Muscle of leg (tissue), 3 donors: ENCODE measurements at regions not wholly inside any gene's neighbourhood (a gene's known extent, or its start where the extent isn't known, plus 50 kb on each side); places are given as distances from the start of the nearest gene placed in this dataset.

Source experiments
- DNase-seq: peaks from one replicate; pipeline ENCODE4 v3.0.0; 2013
- H3K27ac ChIP-seq: one replicate; pipeline ENCODE4 v1.5.1; 2013; ENCODE audit warnings: mild to moderate bottlenecking, low read length, control low read depth
- H3K27me3 ChIP-seq: one replicate; pipeline ENCODE4 v1.6.1; 2013; ENCODE audit warnings: low read length; ENCODE audit not compliant: control insufficient read depth, insufficient read depth
- H3K36me3 ChIP-seq: one replicate; pipeline ENCODE4 v1.6.1; 2013; ENCODE audit warnings: low read length; ENCODE audit not compliant: control insufficient read depth, insufficient read depth
- H3K4me1 ChIP-seq: one replicate; pipeline ENCODE4 v1.6.1; 2013; ENCODE audit warnings: low read length; ENCODE audit not compliant: control insufficient read depth, insufficient read depth
- H3K4me3 ChIP-seq: one replicate; pipeline ENCODE4 v1.5.1; 2013; ENCODE audit warnings: low read length, control low read depth
- H3K9me3 ChIP-seq: replicated peaks from 2 replicates; pipeline ENCODE4 v1.6.1; 2013; ENCODE audit warnings: low read depth, low read length; ENCODE audit not compliant: control insufficient read depth
- WGBS: methylation state at CpG from one replicate; pipeline ENCODE4 v1.1.5; 2013; ENCODE audit warnings: missing lambda C conversion rate; ENCODE audit not compliant: insufficient coverage; 5-methylcytosine and 5-hydroxymethylcytosine counted together

GRCh38 chr20:58111310-58112016 is 117.0 kb downstream of the ANKRD60 start:
- Histone ChIP-seq H3K4me1 (peaks cover 44% of the 10 kb centered on the region), H3K4me3 (no peak overlapping the region), H3K9me3 (peaks cover 9% of the 10 kb centered on the region), H3K27me3 (no peaks in the 10 kb centered on the region), H3K36me3 (no peaks in the 10 kb centered on the region), H3K27ac (peak overlapping the region; percentile 83)
- DNase-seq = peak; percentile 29
- WGBS = 73% methylated on average over 12 of the region's 18 CpGs

- no peak for DNase-seq
- peaks cover 9% of the 10 kb centered on the region for H3K9me3 ChIP-seq
- WGBS = 94% methylated on average over 2 of the region's 3 CpGs
- H3K27me3 ChIP-seq = no peaks in the 10 kb centered on the region
- peaks cover 47% of the 10 kb centered on the region for H3K4me1 ChIP-seq
- H3K4me3 ChIP-seq = no peak overlapping the region
- no peak overlapping the region for H3K27ac ChIP-seq
- H3K36me3 ChIP-seq = no peaks in the 10 kb centered on the region
Measured at GRCh38 chr20:58109918-58110635, 118.4 kb downstream of the ANKRD60 start.

- Histone ChIP-seq H3K27ac (no peak overlapping the region), H3K9me3 (peaks cover 9% of the 10 kb centered on the region), H3K4me3 (no peak overlapping the region), H3K27me3 (no peaks in the 10 kb centered on the region), H3K4me1 (peaks cover 43% of the 10 kb centered on the region), H3K36me3 (no peaks in the 10 kb centered on the region)
- DNase-seq = no peak
- no CpG with 5 or more reads among the region's 4 CpGs for WGBS
Measured at GRCh38 chr20:58109126-58109880, 119.2 kb downstream of the ANKRD60 start.

GRCh38 chr20:58107533-58107932 is 120.9 kb downstream of the ANKRD60 start:
- peaks cover 38% of the 10 kb centered on the region for H3K4me1 ChIP-seq
- no peak overlapping the region for H3K4me3 ChIP-seq

GRCh38 chr20:58106143-58106750 is 122.2 kb downstream of the ANKRD60 start:
- Histone ChIP-seq H3K27ac (no peak overlapping the region), H3K9me3 (peaks cover 9% of the 10 kb centered on the region), H3K27me3 (no peaks in the 10 kb centered on the region), H3K4me1 (peaks cover 35% of the 10 kb centered on the region), H3K4me3 (no peak overlapping the region), H3K36me3 (no peaks in the 10 kb centered on the region)
- WGBS = 71% methylated on average over 7 of the region's 9 CpGs
- DNase-seq = no peak

More at GRCh38 chr20:58107533-58107932, 120.9 kb downstream of the ANKRD60 start:
- H3K27me3 ChIP-seq = no peaks in the 10 kb centered on the region
- no peaks in the 10 kb centered on the region for H3K36me3 ChIP-seq
- no peak for DNase-seq
- peaks cover 9% of the 10 kb centered on the region for H3K9me3 ChIP-seq
- 78% methylated on average over 1 of the region's 1 CpG for WGBS
- H3K27ac ChIP-seq = no peak overlapping the region

GRCh38 chr20:58103961-58104360 is 124.5 kb downstream of the ANKRD60 start:
- Histone ChIP-seq H3K9me3 (peaks cover 3% of the 10 kb centered on the region), H3K27ac (no peak overlapping the region), H3K4me1 (peaks cover 43% of the 10 kb centered on the region), H3K4me3 (no peak overlapping the region), H3K27me3 (no peaks in the 10 kb centered on the region), H3K36me3 (no peaks in the 10 kb centered on the region)
- no peak for DNase-seq
- WGBS = 88% methylated on average over 6 of the region's 8 CpGs

- peaks cover 3% of the 10 kb centered on the region for H3K9me3 ChIP-seq
- no peak overlapping the region for H3K4me3 ChIP-seq
- H3K27ac ChIP-seq = no peak overlapping the region
- H3K36me3 ChIP-seq = no peaks in the 10 kb centered on the region
- DNase-seq = no peak
- WGBS = no CpG with 5 or more reads among the region's 6 CpGs
- H3K4me1 ChIP-seq = peaks cover 43% of the 10 kb centered on the region
- H3K27me3 ChIP-seq = no peaks in the 10 kb centered on the region
Measured at GRCh38 chr20:58103517-58103904, 124.9 kb downstream of the ANKRD60 start.

GRCh38 chr20:58102744-58103516 is 125.5 kb downstream of the ANKRD60 start:
- H3K4me3 ChIP-seq = no peak overlapping the region

GRCh38 chr20:58102261-58102660 is 126.2 kb downstream of the ANKRD60 start:
- Histone ChIP-seq H3K9me3 (peaks cover 3% of the 10 kb centered on the region), H3K4me3 (no peak overlapping the region), H3K4me1 (peaks cover 43% of the 10 kb centered on the region), H3K27me3 (no peaks in the 10 kb centered on the region), H3K36me3 (no peaks in the 10 kb centered on the region), H3K27ac (peak overlapping the region; percentile 62)
- DNase-seq = peak; percentile 90
- whole genome bisulfite sequencing = 60% methylated on average over 1 of the region's 4 CpGs

More at GRCh38 chr20:58102744-58103516, 125.5 kb downstream of the ANKRD60 start:
- no peaks in the 10 kb centered on the region for H3K36me3 ChIP-seq
- no peaks in the 10 kb centered on the region for H3K27me3 ChIP-seq
- H3K9me3 ChIP-seq = peaks cover 3% of the 10 kb centered on the region
- H3K27ac ChIP-seq = peak overlapping the region; percentile 62
- 57% methylated on average over 4 of the region's 7 CpGs for WGBS
- no peak for DNase-seq
- peaks cover 43% of the 10 kb centered on the region for H3K4me1 ChIP-seq
